K562 (cell line): ENCODE measurements at regions not wholly inside any gene's neighbourhood (a gene's known extent, or its start where the extent isn't known, plus 50 kb on each side); places are given as distances from the start of the nearest gene placed in this dataset.

Experiments used
- ATAC-seq: fragments of 200-7000 bp; cut with Tn5 transposase; 3 replicates; pipeline ENCODE4 v1.9.1; 2020; ENCODE audit warnings: moderate library complexity
- BruUV-seq: library from RNA; stranded (reverse); fragments of 400-500 nt; replicated peaks from 2 replicates; lab custom pipeline; 2021; lab: Mats Ljungman, UMichigan
- CTCF ChIA-PET: fragments of 300-600 bp; formaldehyde crosslinking; extraction: SDS; loops from one replicate; lab custom pipeline; 2021; ENCODE audit warnings: low intra/inter-chr PET ratio; lab: Yijun Ruan, JAX
- POLR2A ChIA-PET: fragments of 300-600, 350-650 bp; sonication (Branson Sonifier 250); formaldehyde crosslinking; extraction: SDS; loops from one replicate; lab custom pipeline; 2021; ENCODE audit warnings: antibody characterized with exemption, inconsistent platforms; lab: Yijun Ruan, JAX
- DNase-seq, 4 experiments: peaks; one replicate each; pipeline versions ENCODE4 v3.0.0 to v3.0.0-alpha.2; 2011 to 2018; ENCODE audit warnings: low spot score in 3 of 4, mixed read lengths in 3 of 4; ENCODE audit errors: extremely low read depth in 1 of 4
- FAIRE-seq: peaks from 2 replicates; lab custom pipeline; 2011; peaks lifted over from hg19 to GRCh38; lab: Jason Lieb, UNC
- H2AFZ ChIP-seq: 2 replicates; pipeline ENCODE4 v1.6.0; 2011; ENCODE audit warnings: low read depth, low read length, control low read depth, inconsistent platforms
- H3K27ac ChIP-seq: fragments of 200-600 bp; 3 replicates; pipeline ENCODE4 v1.8.0; 2011; ENCODE audit warnings: low read depth, mild to moderate bottlenecking, control low read depth, inconsistent platforms, low read length, moderate library complexity, mixed read lengths; ENCODE audit errors: extremely low read depth
- H3K27me3 ChIP-seq, 2 experiments: fragments of 300-600 bp in 1 of 2; 2 replicates in 1 of 2; 3 replicates in 1 of 2; pipeline versions ENCODE4 v1.6.0 to v1.8.0; 2011; ENCODE audit warnings: inconsistent platforms in 2 of 2, low read length in 2 of 2, mild to moderate bottlenecking in 1 of 2, mixed read lengths in 1 of 2, moderate library complexity in 1 of 2; ENCODE audit not compliant: control insufficient read depth in 2 of 2, insufficient read depth in 2 of 2
- H3K36me3 ChIP-seq: fragments of 300-600 bp; 3 replicates; pipeline ENCODE4 v1.8.0; 2011; ENCODE audit warnings: mild to moderate bottlenecking, low read length, inconsistent platforms; ENCODE audit not compliant: control insufficient read depth, insufficient read depth
- H3K4me1 ChIP-seq, 2 experiments: fragments of 200-600 bp in 1 of 2; replicated peaks in 1 of 2; 2 replicates in 1 of 2; 3 replicates in 1 of 2; pipeline versions ENCODE4 v1.5.1 to v1.8.0; 2011; ENCODE audit warnings: inconsistent platforms in 2 of 2, low read length in 2 of 2, mild to moderate bottlenecking in 1 of 2, mixed read lengths in 1 of 2, moderate library complexity in 1 of 2; ENCODE audit not compliant: control insufficient read depth in 2 of 2, insufficient read depth in 2 of 2
- H3K4me2 ChIP-seq: 2 replicates; pipeline ENCODE4 v1.6.1; 2011; ENCODE audit warnings: low read length, control low read depth, inconsistent platforms, mixed read lengths; ENCODE audit not compliant: insufficient read depth
- H3K4me3 ChIP-seq: fragments of 200-600 bp; sonication (generic), shearing (Covaris generic); 2 replicates; pipeline ENCODE4 v1.5.1; 2016; ENCODE audit warnings: control low read depth, inconsistent platforms
- H3K79me2 ChIP-seq: fragments of 200-600 bp; 3 replicates; pipeline ENCODE4 v1.8.0; 2011; ENCODE audit warnings: low read length, inconsistent platforms; ENCODE audit not compliant: control insufficient read depth, insufficient read depth
- H3K9ac ChIP-seq, 2 experiments: 2 replicates each; pipeline versions ENCODE4 v1.6.0 to v1.6.1; 2011; ENCODE audit warnings: low read depth in 2 of 2, low read length in 2 of 2, control low read depth in 1 of 2, inconsistent platforms in 1 of 2, mild to moderate bottlenecking in 1 of 2, mixed read lengths in 1 of 2; ENCODE audit not compliant: insufficient read depth in 1 of 2
- H3K9me1 ChIP-seq: one replicate; pipeline ENCODE4 v1.6.0; 2011; ENCODE audit warnings: inconsistent platforms, mild to moderate bottlenecking, low read length, moderate library complexity; ENCODE audit not compliant: control insufficient read depth, insufficient read depth
- H3K9me3 ChIP-seq: replicated peaks from 2 replicates; pipeline ENCODE4 v1.5.1; 2011; ENCODE audit warnings: low read depth, low read length, inconsistent platforms; ENCODE audit not compliant: control insufficient read depth, insufficient read depth
- H4K20me1 ChIP-seq: replicated peaks from 2 replicates; pipeline ENCODE4 v1.6.1; 2011; ENCODE audit warnings: low read length, inconsistent platforms, mixed read lengths; ENCODE audit not compliant: control insufficient read depth, insufficient read depth
- DMBX1 ChIP-seq: fragments of 250-450 bp; sonication (Bioruptor Pico); IDR thresholded peaks from 2 replicates; pipeline ENCODE4 v1.8.0; 2022; ENCODE audit warnings: inconsistent platforms, mild to moderate bottlenecking, moderate library complexity, borderline replicate concordance
- E2F1 ChIP-seq: sonication (generic); formaldehyde crosslinking; IDR thresholded peaks from 2 replicates; pipeline ENCODE4 v1.8.1; 2023; ENCODE audit warnings: mild to moderate bottlenecking, missing genetic modification reagents, moderate library complexity
- EWSR1 ChIP-seq: fragments of 450-650 bp; IDR thresholded peaks from 2 replicates; pipeline ENCODE4 v1.6.1; 2018; ENCODE audit warnings: borderline replicate concordance, mild to moderate bottlenecking, low read depth, moderate library complexity; ENCODE audit not compliant: partially characterized antibody
- FOXA1 ChIP-seq: fragments of 450-650 bp; IDR thresholded peaks from 2 replicates; pipeline ENCODE4 v1.6.1; 2016; ENCODE audit warnings: mild to moderate bottlenecking, borderline replicate concordance
- FOXA3 ChIP-seq, 2 experiments: fragments of 450-650 bp in 1 of 2; sonication (generic) in 1 of 2; formaldehyde crosslinking; IDR thresholded peaks in 1 of 2; conservative IDR thresholded peaks in 1 of 2; 2 replicates each; pipeline versions ENCODE4 v1.4.0 to v1.8.0; 2020 to 2022; ENCODE audit warnings: mild to moderate bottlenecking in 2 of 2, missing genetic modification reagents in 1 of 2
- GABPB2 ChIP-seq: fragments of 250-450 bp; sonication (Bioruptor Pico); conservative IDR thresholded peaks from 2 replicates; pipeline ENCODE4 v1.5.1; 2021; ENCODE audit warnings: mild to moderate bottlenecking
- HLTF ChIP-seq: fragments of 450-650 bp; IDR thresholded peaks from 2 replicates; pipeline ENCODE4 v1.6.1; 2016
- IRF2 ChIP-seq: sonication (generic); formaldehyde crosslinking; IDR thresholded peaks from 2 replicates; pipeline ENCODE4 v1.8.1; 2022; ENCODE audit warnings: mild to moderate bottlenecking, missing genetic modification reagents
- MED1 ChIP-seq: sonication (generic); formaldehyde crosslinking; IDR thresholded peaks from 2 replicates; pipeline ENCODE4 v1.8.1; 2023; ENCODE audit warnings: missing genetic modification reagents, borderline replicate concordance
- NR2C1 ChIP-seq, 2 experiments: fragments of 450-650 bp; IDR thresholded peaks; 2 replicates each; pipeline ENCODE4 v1.6.1; 2017; ENCODE audit warnings: mild to moderate bottlenecking in 2 of 2, antibody characterized with exemption in 1 of 2, inconsistent platforms in 1 of 2, missing compliant biosample characterization in 1 of 2, missing genetic modification characterization in 1 of 2
- POLR2A ChIP-seq: fragments of 450-650 bp; conservative IDR thresholded peaks from 2 replicates; pipeline ENCODE4 v1.6.1; 2016
- THRAP3 ChIP-seq: fragments of 450-650 bp; IDR thresholded peaks from 2 replicates; pipeline ENCODE4 v1.6.1; 2016; ENCODE audit warnings: mild to moderate bottlenecking, inconsistent platforms, borderline replicate concordance
- ZFP36 ChIP-seq: fragments of 150-350 bp; IDR thresholded peaks from 2 replicates; pipeline ENCODE4 v1.6.1; 2018; ENCODE audit warnings: low read length, low read depth; ENCODE audit not compliant: partially characterized antibody
- ZNF384 ChIP-seq: IDR thresholded peaks from 2 replicates; pipeline ENCODE4 v1.6.1; 2012; ENCODE audit warnings: low read depth, low read length, improper control_type of control experiment
- ZNF668 ChIP-seq: fragments of 250-450 bp; sonication (Bioruptor Pico); IDR thresholded peaks from 2 replicates; pipeline ENCODE4 v1.8.0; 2022; ENCODE audit warnings: mild to moderate bottlenecking, inconsistent platforms
- WGBS: fragments of 100-300 bp; shearing (Covaris generic); methylation state at CpG from one replicate; pipeline ENCODE4 v1.1.6; 2016; ENCODE audit warnings: low coverage, mixed read lengths; ENCODE audit not compliant: insufficient coverage; ENCODE audit errors: missing lambda C conversion rate; 5-methylcytosine and 5-hydroxymethylcytosine counted together
- in situ Hi-C: fragments of 300-500 bp; cut with MboI; formaldehyde crosslinking; loops from 4 replicates; pipeline ENCODE4 v1.15.0; 2018; ENCODE audit warnings: inconsistent platforms, mixed read lengths
- intact Hi-C: fragments of 100-400 bp; cut with micrococcal nuclease; formaldehyde crosslinking; loops from 2 replicates; pipeline ENCODE4 v1.14.2; 2022
- TF ChIP-seq, protein P1 (sequence below): sonication (generic); formaldehyde crosslinking; IDR thresholded peaks from 2 replicates; pipeline ENCODE4 v1.8.1; 2023; ENCODE audit warnings: mild to moderate bottlenecking, missing genetic modification reagents
- TF ChIP-seq, protein P2 (sequence below), 2 experiments: fragments of 450-650 bp in 1 of 2; IDR thresholded peaks; 2 replicates each; pipeline ENCODE4 v1.6.1; 2011 to 2017; ENCODE audit warnings: low read depth in 2 of 2, antibody characterized with exemption in 1 of 2, borderline replicate concordance in 1 of 2, low read length in 1 of 2, mild to moderate bottlenecking in 1 of 2, mixed read lengths in 1 of 2; ENCODE audit not compliant: control insufficient read depth in 1 of 2

- CTCF ChIA-PET = no interaction called here
- no peaks in the 10 kb centered on the region for H3K36me3 ChIP-seq
- no peak overlapping the region for H2AFZ ChIP-seq
- no TSS peak for BruUV-seq
- WGBS = 2% methylated on average over 3 of the region's 3 CpGs
- H3K4me1 ChIP-seq = no peaks in the 10 kb centered on the region
- POLR2A ChIA-PET = no interaction called here
- no peak overlapping the region for H3K27ac ChIP-seq
- intact Hi-C loops (no loop called here), in situ Hi-C loops (no loop called here)
- H4K20me1 ChIP-seq = no peaks in the 10 kb centered on the region
- H3K9ac ChIP-seq = no peak overlapping the region
- H3K79me2 ChIP-seq = no peaks in the 10 kb centered on the region
- H3K9me1 ChIP-seq = no peaks in the 10 kb centered on the region
- H3K4me2 ChIP-seq = no peak overlapping the region
- no peak for ATAC-seq
- H3K4me3 ChIP-seq = no peak overlapping the region
- no peaks in the 10 kb centered on the region for H3K9me3 ChIP-seq
- DNase-seq = no peak
- no peak for FAIRE-seq
- no peaks in the 10 kb centered on the region for H3K27me3 ChIP-seq
- TF ChIP-seq, protein P1, sequence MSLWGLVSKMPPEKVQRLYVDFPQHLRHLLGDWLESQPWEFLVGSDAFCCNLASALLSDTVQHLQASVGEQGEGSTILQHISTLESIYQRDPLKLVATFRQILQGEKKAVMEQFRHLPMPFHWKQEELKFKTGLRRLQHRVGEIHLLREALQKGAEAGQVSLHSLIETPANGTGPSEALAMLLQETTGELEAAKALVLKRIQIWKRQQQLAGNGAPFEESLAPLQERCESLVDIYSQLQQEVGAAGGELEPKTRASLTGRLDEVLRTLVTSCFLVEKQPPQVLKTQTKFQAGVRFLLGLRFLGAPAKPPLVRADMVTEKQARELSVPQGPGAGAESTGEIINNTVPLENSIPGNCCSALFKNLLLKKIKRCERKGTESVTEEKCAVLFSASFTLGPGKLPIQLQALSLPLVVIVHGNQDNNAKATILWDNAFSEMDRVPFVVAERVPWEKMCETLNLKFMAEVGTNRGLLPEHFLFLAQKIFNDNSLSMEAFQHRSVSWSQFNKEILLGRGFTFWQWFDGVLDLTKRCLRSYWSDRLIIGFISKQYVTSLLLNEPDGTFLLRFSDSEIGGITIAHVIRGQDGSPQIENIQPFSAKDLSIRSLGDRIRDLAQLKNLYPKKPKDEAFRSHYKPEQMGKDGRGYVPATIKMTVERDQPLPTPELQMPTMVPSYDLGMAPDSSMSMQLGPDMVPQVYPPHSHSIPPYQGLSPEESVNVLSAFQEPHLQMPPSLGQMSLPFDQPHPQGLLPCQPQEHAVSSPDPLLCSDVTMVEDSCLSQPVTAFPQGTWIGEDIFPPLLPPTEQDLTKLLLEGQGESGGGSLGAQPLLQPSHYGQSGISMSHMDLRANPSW = no peak
- TF ChIP-seq DMBX1 (CRISPR knock-in tag) (no peak), FOXA3 (CRISPR knock-in tag; conservative IDR thresholded peaks at IDR 0.05 in 1 of 2, IDR thresholded peaks at IDR 0.05 in 1 of 2) (no peak), E2F1 (CRISPR knock-in tag) (no peak), GABPB2 (CRISPR knock-in tag) (no peak), POLR2A (no peak), MED1 (no peak), FOXA1 (no peak), IRF2 (CRISPR knock-in tag) (no peak), ZNF384 (no peak), HLTF (no peak), ZNF668 (no peak), THRAP3 (no peak), NR2C1 (IDR thresholded peaks at IDR 0.05) (no peak), NR2C1 (tag; IDR thresholded peaks at IDR 0.05) (no peak), EWSR1 (no peak), ZFP36 (no peak)
- TF ChIP-seq, protein P2, sequence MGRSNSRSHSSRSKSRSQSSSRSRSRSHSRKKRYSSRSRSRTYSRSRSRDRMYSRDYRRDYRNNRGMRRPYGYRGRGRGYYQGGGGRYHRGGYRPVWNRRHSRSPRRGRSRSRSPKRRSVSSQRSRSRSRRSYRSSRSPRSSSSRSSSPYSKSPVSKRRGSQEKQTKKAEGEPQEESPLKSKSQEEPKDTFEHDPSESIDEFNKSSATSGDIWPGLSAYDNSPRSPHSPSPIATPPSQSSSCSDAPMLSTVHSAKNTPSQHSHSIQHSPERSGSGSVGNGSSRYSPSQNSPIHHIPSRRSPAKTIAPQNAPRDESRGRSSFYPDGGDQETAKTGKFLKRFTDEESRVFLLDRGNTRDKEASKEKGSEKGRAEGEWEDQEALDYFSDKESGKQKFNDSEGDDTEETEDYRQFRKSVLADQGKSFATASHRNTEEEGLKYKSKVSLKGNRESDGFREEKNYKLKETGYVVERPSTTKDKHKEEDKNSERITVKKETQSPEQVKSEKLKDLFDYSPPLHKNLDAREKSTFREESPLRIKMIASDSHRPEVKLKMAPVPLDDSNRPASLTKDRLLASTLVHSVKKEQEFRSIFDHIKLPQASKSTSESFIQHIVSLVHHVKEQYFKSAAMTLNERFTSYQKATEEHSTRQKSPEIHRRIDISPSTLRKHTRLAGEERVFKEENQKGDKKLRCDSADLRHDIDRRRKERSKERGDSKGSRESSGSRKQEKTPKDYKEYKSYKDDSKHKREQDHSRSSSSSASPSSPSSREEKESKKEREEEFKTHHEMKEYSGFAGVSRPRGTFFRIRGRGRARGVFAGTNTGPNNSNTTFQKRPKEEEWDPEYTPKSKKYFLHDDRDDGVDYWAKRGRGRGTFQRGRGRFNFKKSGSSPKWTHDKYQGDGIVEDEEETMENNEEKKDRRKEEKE (IDR thresholded peaks at IDR 0.05; ENCODE audit: borderline replicate concordance in 1 of 2, control insufficient read depth in 1 of 2, low read depth in 2 of 2, low read length in 1 of 2) = no peak
These were observed 677.0 kb downstream of the PLOD2 start for GRCh38 chr3:145483992-145484391.
